ENCODE measurements at regions not wholly inside any gene's neighbourhood (a gene's known extent, or its start where the extent isn't known, plus 50 kb on each side); places are given as distances from the start of the nearest gene placed in this dataset.

DNA sequence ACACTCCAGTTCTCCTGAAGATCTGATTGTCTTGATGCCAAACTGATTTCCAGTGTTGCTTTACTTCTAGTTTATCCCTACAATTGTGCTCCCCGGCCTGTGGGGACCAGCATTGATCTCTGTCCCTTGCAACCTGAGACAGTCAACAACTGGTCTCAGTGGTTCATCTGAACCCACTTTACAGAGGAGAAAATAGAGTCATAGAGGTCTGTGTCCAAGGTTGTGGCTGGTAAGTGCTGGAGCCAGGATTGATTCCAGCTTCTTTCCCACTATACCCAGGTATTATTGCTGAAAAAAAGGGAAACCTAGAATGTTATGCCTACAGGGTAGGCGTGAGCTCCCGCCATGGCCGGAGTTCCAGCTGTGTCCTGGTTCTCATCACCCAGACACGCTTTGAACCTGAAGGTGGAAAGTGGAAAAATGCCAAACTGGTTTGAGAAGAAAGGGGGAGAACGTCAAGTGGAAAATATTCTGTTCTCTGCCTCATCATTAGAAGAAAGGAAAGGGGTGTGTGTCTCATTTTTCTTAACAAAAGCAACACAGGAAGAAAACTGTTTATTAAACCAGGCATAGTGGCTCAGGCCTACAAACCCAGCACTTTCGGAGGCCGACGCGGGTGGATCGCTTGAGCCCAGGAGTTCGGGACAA, 60.7 kb upstream of the ITPKB start:
- TF ChIP-seq POLR2A (IDR thresholded peaks at IDR 0.05; ENCODE audit: low read length) (no peak), RFX5 (IDR thresholded peaks at IDR 0.05) (no peak), GATA3 (IDR thresholded peaks at IDR 0.05; ENCODE audit: borderline replicate concordance) (no peak), RARB (CRISPR knock-in tag; IDR thresholded peaks at IDR 0.05) (no peak)
- TF ChIP-seq, protein P1, sequence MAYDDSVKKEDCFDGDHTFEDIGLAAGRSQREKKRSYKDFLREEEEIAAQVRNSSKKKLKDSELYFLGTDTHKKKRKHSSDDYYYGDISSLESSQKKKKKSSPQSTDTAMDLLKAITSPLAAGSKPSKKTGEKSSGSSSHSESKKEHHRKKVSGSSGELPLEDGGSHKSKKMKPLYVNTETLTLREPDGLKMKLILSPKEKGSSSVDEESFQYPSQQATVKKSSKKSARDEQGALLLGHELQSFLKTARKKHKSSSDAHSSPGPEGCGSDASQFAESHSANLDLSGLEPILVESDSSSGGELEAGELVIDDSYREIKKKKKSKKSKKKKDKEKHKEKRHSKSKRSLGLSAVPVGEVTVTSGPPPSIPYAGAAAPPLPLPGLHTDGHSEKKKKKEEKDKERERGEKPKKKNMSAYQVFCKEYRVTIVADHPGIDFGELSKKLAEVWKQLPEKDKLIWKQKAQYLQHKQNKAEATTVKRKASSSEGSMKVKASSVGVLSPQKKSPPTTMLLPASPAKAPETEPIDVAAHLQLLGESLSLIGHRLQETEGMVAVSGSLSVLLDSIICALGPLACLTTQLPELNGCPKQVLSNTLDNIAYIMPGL (CRISPR knock-in tag; IDR thresholded peaks at IDR 0.05; ENCODE audit: borderline replicate concordance) = no peak
- TF ChIP-seq, protein P2, sequence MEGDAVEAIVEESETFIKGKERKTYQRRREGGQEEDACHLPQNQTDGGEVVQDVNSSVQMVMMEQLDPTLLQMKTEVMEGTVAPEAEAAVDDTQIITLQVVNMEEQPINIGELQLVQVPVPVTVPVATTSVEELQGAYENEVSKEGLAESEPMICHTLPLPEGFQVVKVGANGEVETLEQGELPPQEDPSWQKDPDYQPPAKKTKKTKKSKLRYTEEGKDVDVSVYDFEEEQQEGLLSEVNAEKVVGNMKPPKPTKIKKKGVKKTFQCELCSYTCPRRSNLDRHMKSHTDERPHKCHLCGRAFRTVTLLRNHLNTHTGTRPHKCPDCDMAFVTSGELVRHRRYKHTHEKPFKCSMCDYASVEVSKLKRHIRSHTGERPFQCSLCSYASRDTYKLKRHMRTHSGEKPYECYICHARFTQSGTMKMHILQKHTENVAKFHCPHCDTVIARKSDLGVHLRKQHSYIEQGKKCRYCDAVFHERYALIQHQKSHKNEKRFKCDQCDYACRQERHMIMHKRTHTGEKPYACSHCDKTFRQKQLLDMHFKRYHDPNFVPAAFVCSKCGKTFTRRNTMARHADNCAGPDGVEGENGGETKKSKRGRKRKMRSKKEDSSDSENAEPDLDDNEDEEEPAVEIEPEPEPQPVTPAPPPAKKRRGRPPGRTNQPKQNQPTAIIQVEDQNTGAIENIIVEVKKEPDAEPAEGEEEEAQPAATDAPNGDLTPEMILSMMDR (IDR thresholded peaks at IDR 0.05) = no peak

All from A549 (cell line).